Activated T-helper 2 cell treated with anti-CD3 and anti-CD28 coated beads, Interferon-gamma antibody, Interleukin-2, Interleukin-4, amounts not matched to agents 10 μg/mL and 5 μg/mL and 100 μg/mL, durations not matched to agents 14 hours and 24 hours and 36 hours (primary cell): ENCODE measurements at regions not wholly inside any gene's neighbourhood (a gene's known extent, or its start where the extent isn't known, plus 50 kb on each side); places are given as distances from the start of the nearest gene placed in this dataset.
"Not testable (repeated sequence)": the region's sequence is repeated elsewhere in the genome, so short reads cannot be mapped to it uniquely, and the experiment has no call there.

Experiments
- DNase-seq: peaks from one replicate; pipeline ENCODE4 v3.0.0; 2021; ENCODE audit warnings: low spot score
- H3K27ac Mint-ChIP-seq: one replicate; pipeline ENCODE4 v1.8.0; 2021; ENCODE audit warnings: mixed read lengths
- H3K27me3 Mint-ChIP-seq: one replicate; pipeline ENCODE4 v1.8.0; 2021; ENCODE audit warnings: low read depth, mixed read lengths
- H3K36me3 Mint-ChIP-seq: one replicate; pipeline ENCODE4 v1.8.0; 2021; ENCODE audit warnings: low read depth, mixed read lengths
- H3K4me1 Mint-ChIP-seq: one replicate; pipeline ENCODE4 v1.8.0; 2021; ENCODE audit warnings: low read depth, mixed read lengths
- H3K4me3 Mint-ChIP-seq: one replicate; pipeline ENCODE4 v1.8.0; 2021; ENCODE audit warnings: low read depth, mild to moderate bottlenecking, moderate library complexity, mixed read lengths
- H3K9me3 Mint-ChIP-seq: one replicate; pipeline ENCODE4 v1.8.0; 2021; ENCODE audit warnings: mixed read lengths
- intact Hi-C: fragments of 100-400 bp; cut with micrococcal nuclease; formaldehyde crosslinking; loops from one replicate; pipeline ENCODE4 v1.15.1; 2023

DNA sequence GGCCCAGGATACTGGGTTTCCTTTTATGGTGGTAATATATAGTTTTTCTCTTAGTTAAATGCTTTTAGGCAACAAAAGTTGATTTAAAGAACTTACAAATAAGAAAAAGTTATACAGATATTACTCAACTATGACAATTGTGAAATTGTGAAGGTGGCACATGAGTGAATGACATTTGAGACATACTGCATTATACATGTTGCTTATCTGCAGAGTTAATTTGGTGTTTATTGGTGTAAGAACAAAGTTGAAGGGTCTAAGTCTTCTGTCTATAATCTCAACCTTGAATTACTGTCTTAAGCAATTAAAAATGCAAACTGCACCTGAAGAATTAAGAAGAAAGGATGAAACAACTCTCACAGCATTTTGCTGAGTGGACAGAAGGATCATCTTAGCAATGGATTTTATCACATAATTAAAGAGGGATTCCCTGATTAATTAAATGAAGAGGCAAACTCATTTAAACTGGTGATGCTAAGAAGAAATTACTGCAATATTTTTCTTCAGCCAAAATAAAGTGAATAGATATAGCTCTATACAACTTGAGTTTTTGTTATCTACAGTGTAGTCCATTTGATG, 298.9 kb upstream of the TGFBR2 start:
- intact Hi-C loops = no loop called here
- Mint-ChIP-seq H3K4me1 (no peaks in the 10 kb centered on the region), H3K4me3 (no peak overlapping the region), H3K27me3 (no peaks in the 10 kb centered on the region), H3K27ac (no peak overlapping the region), H3K36me3 (peaks cover 3% of the 10 kb centered on the region), H3K9me3 (peaks cover 18% of the 10 kb centered on the region)
- DNase-seq = no peak

DNA sequence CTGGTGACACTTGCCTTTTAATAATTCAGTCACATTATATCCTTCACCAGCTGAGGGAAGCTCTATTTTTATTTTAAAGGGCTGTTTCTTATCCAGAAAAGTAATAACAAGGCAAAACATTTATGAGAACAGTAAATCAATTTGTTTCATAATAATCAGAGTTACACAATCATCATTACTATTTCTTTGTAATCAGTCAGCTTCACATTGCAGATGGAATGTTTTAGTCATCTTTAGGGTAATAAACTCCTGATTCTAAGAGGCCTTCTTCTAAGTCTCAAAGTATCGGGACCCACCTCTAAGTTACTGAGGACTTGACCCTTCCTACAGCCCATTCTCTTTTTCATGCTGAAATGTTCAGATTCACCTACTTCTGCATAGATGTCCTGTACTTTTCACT, 298.3 kb upstream of the TGFBR2 start:
- H3K4me1 Mint-ChIP-seq = no peaks in the 10 kb centered on the region
- no peak for DNase-seq
- no peak overlapping the region for H3K27ac Mint-ChIP-seq
- peaks cover 18% of the 10 kb centered on the region for H3K9me3 Mint-ChIP-seq
- H3K36me3 Mint-ChIP-seq = peaks cover 3% of the 10 kb centered on the region
- H3K27me3 Mint-ChIP-seq = no peaks in the 10 kb centered on the region
- intact Hi-C loops = no loop called here
- no peak overlapping the region for H3K4me3 Mint-ChIP-seq

DNA sequence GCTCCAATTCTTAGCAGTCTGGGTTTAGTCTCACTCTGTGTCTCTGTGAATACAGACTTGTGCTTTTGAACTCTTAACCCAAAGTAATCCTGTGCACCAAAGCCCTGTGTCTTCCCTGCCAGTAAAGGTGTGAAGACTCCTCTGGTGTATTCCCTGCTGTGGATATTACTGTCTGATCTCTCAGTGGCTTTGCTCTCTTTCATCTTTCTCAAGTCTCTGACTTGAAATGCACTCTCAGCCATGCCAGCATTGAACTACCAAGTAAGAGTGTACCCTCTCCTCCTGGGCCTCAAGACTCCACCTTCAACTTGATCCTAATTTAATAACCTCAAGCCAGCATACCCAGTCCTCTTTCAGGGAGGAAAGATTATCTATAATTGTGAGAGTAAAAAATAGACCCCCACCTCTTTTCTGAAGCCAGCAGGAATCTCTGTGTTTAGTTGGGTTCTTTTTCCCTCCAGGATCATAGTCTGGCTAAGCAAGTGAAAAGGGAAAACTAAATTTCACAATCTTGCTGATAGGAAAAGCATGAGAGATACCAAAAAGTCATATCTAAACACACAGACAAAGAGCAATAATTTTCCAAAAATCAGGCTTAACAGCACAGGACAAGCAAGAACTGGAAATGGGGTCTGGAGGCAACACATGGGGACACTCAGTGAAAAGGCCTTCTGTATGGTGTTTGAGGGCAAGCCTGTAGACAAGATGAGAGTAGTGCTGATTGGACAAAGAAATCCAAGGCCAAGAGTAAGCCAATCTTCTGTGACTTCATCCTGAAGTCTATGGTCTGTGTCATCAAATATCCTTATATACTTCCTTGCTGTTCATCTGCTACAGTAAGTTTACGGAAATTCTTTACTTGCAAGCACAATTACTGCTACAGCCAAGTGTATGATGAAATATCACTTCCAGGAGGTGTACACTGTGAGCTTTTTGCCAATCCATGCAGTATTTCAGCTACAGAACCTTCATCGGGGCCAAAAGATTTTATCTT, 296.1 kb upstream of the TGFBR2 start:
- no peak for DNase-seq
- Mint-ChIP-seq H3K36me3 (no peaks in the 10 kb centered on the region), H3K27ac (no peak overlapping the region), H3K4me3 (no peak overlapping the region), H3K4me1 (no peaks in the 10 kb centered on the region), H3K27me3 (no peaks in the 10 kb centered on the region), H3K9me3 (peaks cover 12% of the 10 kb centered on the region)
- intact Hi-C loops = no loop called here

- intact Hi-C loops = no loop called here
- no peak overlapping the region for H3K27ac Mint-ChIP-seq
- H3K4me3 Mint-ChIP-seq = no peak overlapping the region
- no peaks in the 10 kb centered on the region for H3K4me1 Mint-ChIP-seq
- no peaks in the 10 kb centered on the region for H3K36me3 Mint-ChIP-seq
- no peak for DNase-seq
- H3K9me3 Mint-ChIP-seq = peaks cover 2% of the 10 kb centered on the region
- no peaks in the 10 kb centered on the region for H3K27me3 Mint-ChIP-seq
Measured at GRCh38 chr3:30311781-30312180, 294.6 kb upstream of the TGFBR2 start.

DNA sequence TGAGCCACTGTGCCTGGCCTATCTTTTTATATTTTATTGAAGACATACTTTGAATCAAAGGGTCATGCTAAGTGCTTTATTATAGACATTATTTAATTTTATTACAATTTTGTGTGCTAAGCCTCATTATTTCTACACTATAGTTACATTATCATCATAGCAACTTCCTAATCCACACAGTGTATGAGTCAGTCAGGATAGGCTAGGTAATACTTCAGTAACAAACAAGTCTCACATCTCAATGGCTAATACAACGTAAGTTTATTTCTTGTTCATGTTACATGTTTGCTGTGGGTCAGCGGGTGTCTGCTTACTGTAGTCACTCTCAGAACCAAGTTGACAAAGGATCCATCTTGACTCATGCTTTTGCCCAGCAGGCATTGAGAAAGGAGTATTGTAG, 292.6 kb upstream of the TGFBR2 start:
- Mint-ChIP-seq H3K27ac (no peak overlapping the region), H3K9me3 (no peaks in the 10 kb centered on the region), H3K36me3 (no peaks in the 10 kb centered on the region), H3K27me3 (no peaks in the 10 kb centered on the region), H3K4me3 (no peak overlapping the region), H3K4me1 (no peaks in the 10 kb centered on the region)
- no peak for DNase-seq
- intact Hi-C loops = no loop called here

DNA sequence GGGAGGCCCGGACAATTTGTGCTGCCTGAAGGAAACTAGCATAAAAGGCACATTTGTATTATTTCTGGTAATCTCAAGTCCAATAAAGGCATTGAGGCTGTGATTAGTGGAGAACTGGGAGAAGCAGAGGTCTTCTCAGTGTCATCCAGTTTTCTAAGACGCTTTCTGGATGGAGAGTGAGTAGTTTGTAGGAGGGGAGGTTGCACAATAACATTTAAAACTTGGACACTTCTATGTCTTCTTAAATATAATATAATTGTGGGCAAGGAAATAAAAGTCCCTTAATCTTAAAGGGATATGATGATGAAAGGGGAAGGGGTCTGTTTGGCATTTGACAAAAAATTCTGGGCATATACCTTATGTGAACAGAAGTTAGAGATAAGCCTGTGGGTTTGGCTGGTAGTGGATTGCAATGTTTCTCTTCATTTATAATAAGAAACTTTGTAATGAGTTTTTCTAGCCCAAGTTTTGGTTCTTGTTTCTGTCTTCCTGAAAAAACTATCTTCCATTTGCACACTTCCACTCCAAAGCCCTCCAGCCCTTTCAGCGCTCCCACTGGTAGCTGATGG, 291.6 kb upstream of the TGFBR2 start:
- H3K4me1 Mint-ChIP-seq = peaks cover 3% of the 10 kb centered on the region
- no peaks in the 10 kb centered on the region for H3K9me3 Mint-ChIP-seq
- no peaks in the 10 kb centered on the region for H3K36me3 Mint-ChIP-seq
- H3K27me3 Mint-ChIP-seq = no peaks in the 10 kb centered on the region
- H3K4me3 Mint-ChIP-seq = no peak overlapping the region
- no peak overlapping the region for H3K27ac Mint-ChIP-seq
- intact Hi-C loops = no loop called here
- no peak for DNase-seq

GRCh38 chr3:30315447-30315846, 291.0 kb upstream of the TGFBR2 start:
- Mint-ChIP-seq H3K4me3 (no peak overlapping the region), H3K36me3 (no peaks in the 10 kb centered on the region), H3K4me1 (peaks cover 6% of the 10 kb centered on the region), H3K27me3 (no peaks in the 10 kb centered on the region), H3K27ac (no peak overlapping the region), H3K9me3 (no peaks in the 10 kb centered on the region)
- DNase-seq = no peak
- intact Hi-C loops = no loop called here

DNA sequence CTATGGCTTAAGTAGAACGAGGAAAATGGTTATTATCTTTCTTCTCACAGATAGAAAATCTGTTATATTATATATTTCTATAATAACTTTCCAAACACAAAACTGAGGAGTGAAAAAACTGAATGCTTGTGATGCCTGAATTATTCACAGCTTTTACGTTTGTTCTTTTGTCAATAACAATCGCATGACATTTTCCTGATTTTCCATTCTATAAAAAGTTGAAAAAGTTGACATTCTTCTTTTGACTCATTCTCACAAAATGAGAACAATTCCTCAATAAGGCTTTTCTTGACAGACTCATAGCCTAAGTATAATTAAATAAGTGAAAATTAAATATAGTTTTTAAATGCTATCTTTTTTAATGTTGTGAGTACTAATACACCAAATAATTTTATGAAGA, 288.8 kb upstream of the TGFBR2 start:
- peaks cover 8% of the 10 kb centered on the region for H3K36me3 Mint-ChIP-seq
- H3K27ac Mint-ChIP-seq = no peak overlapping the region
- H3K9me3 Mint-ChIP-seq = peaks cover 14% of the 10 kb centered on the region
- intact Hi-C loops = no loop called here
- H3K4me1 Mint-ChIP-seq = peaks cover 7% of the 10 kb centered on the region
- no peak for DNase-seq
- H3K4me3 Mint-ChIP-seq = no peak overlapping the region
- no peaks in the 10 kb centered on the region for H3K27me3 Mint-ChIP-seq

DNA sequence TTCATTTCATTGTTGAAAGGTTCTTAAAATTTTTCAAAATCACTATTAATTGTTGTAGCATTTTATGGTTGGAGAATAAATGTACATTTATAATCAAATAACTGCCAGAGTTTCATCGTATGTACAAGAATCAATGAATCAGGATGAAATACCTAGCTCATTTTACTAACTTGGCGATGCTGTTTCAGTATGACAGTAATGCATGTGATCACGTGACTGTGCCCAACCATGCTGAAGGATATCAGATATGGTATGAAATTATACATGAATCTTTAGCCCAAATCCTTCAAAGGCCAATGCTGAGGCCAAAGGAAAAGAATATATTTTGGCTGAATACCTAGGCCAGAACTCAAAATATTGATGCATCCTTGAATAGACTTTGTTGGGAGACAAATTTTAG, 288.3 kb upstream of the TGFBR2 start:
- peaks cover 7% of the 10 kb centered on the region for H3K4me1 Mint-ChIP-seq
- peaks cover 12% of the 10 kb centered on the region for H3K36me3 Mint-ChIP-seq
- H3K9me3 Mint-ChIP-seq = peaks cover 19% of the 10 kb centered on the region
- H3K27ac Mint-ChIP-seq = no peak overlapping the region
- H3K4me3 Mint-ChIP-seq = no peak overlapping the region
- intact Hi-C loops = no loop called here
- no peak for DNase-seq
- no peaks in the 10 kb centered on the region for H3K27me3 Mint-ChIP-seq

DNA sequence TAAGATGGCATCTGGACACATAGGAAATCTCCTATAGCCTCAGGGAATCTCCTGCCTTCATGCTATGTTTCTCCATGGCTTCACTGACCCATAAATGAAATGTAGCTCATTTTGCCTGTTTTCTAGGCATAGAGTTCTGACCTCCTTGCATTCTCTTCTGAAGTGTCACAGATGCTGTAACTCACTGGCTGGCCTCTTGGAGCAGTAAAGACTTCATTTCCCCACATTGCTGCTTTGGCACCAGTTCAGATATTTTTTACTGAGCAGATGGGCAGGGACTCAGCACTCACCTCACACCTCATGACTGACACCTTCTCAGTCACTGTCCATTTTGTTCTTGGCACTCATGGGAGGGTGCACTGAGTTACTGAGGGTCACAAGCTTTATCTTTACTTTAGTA, 286.7 kb upstream of the TGFBR2 start:
- peak; percentile 16 for DNase-seq
- H3K4me3 Mint-ChIP-seq = no peak overlapping the region
- peaks cover 33% of the 10 kb centered on the region for H3K9me3 Mint-ChIP-seq
- peaks cover 14% of the 10 kb centered on the region for H3K36me3 Mint-ChIP-seq
- H3K4me1 Mint-ChIP-seq = peaks cover 7% of the 10 kb centered on the region
- H3K27me3 Mint-ChIP-seq = no peaks in the 10 kb centered on the region
- intact Hi-C loops = no loop called here
- no peak overlapping the region for H3K27ac Mint-ChIP-seq

GRCh38 chr3:30320392-30320791, 286.0 kb upstream of the TGFBR2 start:
- Mint-ChIP-seq H3K27ac (no peak overlapping the region), H3K4me1 (peaks cover 7% of the 10 kb centered on the region), H3K27me3 (no peaks in the 10 kb centered on the region), H3K4me3 (no peak overlapping the region), H3K36me3 (peaks cover 14% of the 10 kb centered on the region), H3K9me3 (peaks cover 33% of the 10 kb centered on the region)
- intact Hi-C loops = no loop called here
- no peak for DNase-seq

DNA sequence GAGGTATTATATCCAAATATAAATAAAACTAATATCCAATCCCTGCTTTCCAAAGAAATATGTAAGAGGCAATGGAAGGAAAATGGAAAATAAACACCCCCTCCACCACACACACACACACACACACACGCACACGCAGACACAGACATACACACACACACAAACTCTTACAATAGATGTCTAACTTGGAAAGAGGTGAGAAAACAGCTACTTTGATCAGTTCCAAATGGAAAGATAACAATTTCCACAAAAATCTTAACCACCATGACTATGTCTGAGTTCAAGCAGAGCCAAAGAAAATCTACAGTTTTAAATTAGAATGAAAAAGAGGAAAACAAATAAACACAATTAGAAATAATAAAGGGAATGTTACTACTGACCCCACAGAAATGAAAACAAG, 285.3 kb upstream of the TGFBR2 start:
- H3K9me3 Mint-ChIP-seq = peaks cover 33% of the 10 kb centered on the region
- H3K36me3 Mint-ChIP-seq = peaks cover 14% of the 10 kb centered on the region
- H3K27ac Mint-ChIP-seq = no peak overlapping the region
- H3K4me3 Mint-ChIP-seq = no peak overlapping the region
- no peaks in the 10 kb centered on the region for H3K27me3 Mint-ChIP-seq
- no peak for DNase-seq
- intact Hi-C loops = no loop called here
- peaks cover 7% of the 10 kb centered on the region for H3K4me1 Mint-ChIP-seq

DNA sequence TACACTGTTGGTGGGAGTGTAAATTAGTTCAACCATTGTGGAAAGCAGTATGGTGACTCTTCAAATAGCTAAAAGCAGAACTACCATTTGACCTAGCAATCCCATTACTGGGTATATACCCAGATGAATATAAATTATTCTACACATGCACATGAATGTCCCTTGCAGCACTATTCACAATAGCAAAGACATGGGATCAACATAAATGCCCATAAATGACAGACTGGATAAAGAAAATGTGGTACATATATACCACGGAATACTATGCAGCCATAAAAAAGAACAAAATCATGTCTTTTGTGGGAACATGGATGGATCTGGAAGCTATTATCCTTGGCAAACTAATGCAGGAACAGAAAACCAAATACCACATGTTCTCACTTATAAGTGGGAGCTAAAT, 282.8 kb upstream of the TGFBR2 start:
- Mint-ChIP-seq H3K9me3 (peaks cover 33% of the 10 kb centered on the region), H3K36me3 (peaks cover 14% of the 10 kb centered on the region)
- H3K4me3 Mint-ChIP-seq, H3K27me3 Mint-ChIP-seq, DNase-seq, H3K27ac Mint-ChIP-seq, intact Hi-C loops, H3K4me1 Mint-ChIP-seq: not testable (repeated sequence)
